ENCODE measurements at regions not wholly inside any gene's neighbourhood (a gene's known extent, or its start where the extent isn't known, plus 50 kb on each side); places are given as distances from the start of the nearest gene placed in this dataset.

DNA sequence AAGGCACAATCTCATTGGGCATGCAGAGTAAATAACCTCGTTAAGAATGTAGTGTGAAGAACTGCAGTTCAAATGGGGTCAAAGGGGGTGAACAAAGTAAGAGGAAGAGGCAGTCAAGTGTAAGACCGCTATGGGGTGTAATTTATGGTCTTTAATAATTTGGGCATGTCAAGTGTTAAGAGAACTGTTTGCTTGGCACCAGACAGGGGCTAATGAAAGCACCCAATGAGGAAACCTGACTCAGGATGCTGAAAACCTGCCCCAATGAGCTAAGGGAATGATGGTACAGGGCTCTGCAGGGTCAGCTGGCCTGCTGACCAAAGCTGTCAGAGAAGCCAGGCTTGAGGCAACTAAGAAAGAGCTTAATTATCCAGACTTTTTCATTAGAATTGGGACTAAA is 368.1 kb downstream of the DTWD2 start:
- TF ChIP-seq POLR2A (IDR thresholded peaks at IDR 0.05), result no peak
- TF ChIP-seq, protein P1, sequence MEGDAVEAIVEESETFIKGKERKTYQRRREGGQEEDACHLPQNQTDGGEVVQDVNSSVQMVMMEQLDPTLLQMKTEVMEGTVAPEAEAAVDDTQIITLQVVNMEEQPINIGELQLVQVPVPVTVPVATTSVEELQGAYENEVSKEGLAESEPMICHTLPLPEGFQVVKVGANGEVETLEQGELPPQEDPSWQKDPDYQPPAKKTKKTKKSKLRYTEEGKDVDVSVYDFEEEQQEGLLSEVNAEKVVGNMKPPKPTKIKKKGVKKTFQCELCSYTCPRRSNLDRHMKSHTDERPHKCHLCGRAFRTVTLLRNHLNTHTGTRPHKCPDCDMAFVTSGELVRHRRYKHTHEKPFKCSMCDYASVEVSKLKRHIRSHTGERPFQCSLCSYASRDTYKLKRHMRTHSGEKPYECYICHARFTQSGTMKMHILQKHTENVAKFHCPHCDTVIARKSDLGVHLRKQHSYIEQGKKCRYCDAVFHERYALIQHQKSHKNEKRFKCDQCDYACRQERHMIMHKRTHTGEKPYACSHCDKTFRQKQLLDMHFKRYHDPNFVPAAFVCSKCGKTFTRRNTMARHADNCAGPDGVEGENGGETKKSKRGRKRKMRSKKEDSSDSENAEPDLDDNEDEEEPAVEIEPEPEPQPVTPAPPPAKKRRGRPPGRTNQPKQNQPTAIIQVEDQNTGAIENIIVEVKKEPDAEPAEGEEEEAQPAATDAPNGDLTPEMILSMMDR (IDR thresholded peaks at IDR 0.05), result no peak

Measured in vagina (tissue), 2 donors.